Mesendoderm (in vitro differentiated cells): ENCODE measurements at regions not wholly inside any gene's neighbourhood (a gene's known extent, or its start where the extent isn't known, plus 50 kb on each side); places are given as distances from the start of the nearest gene placed in this dataset.

Source experiments
- DNase-seq: peaks from one replicate; pipeline ENCODE4 v3.0.0; 2013
- H2AK5ac ChIP-seq: 2 replicates; pipeline ENCODE4 v1.6.1; 2013; ENCODE audit warnings: low read length, inconsistent platforms
- H2BK120ac ChIP-seq: 2 replicates; pipeline ENCODE4 v1.6.1; 2013; ENCODE audit warnings: low read depth, mild to moderate bottlenecking, low read length, moderate library complexity, mixed read lengths
- H2BK15ac ChIP-seq: replicated peaks from 2 replicates; pipeline ENCODE4 v1.6.1; 2013; ENCODE audit warnings: low read depth, mild to moderate bottlenecking, moderate library complexity
- H2BK5ac ChIP-seq: 2 replicates; pipeline ENCODE4 v1.6.1; 2013; ENCODE audit warnings: low read length, inconsistent platforms
- H3K18ac ChIP-seq: 2 replicates; pipeline ENCODE4 v1.6.1; 2013; ENCODE audit warnings: mild to moderate bottlenecking, low read length, mixed read lengths
- H3K23ac ChIP-seq: one replicate; pipeline ENCODE4 v1.6.1; 2013; ENCODE audit warnings: low read length
- H3K27ac ChIP-seq: 2 replicates; pipeline ENCODE4 v1.5.1; 2013; ENCODE audit warnings: low read depth, mild to moderate bottlenecking, inconsistent platforms, low read length, moderate library complexity
- H3K27me3 ChIP-seq: 2 replicates; pipeline ENCODE4 v1.6.1; 2013; ENCODE audit warnings: low read length, control low read depth, mild to moderate bottlenecking, inconsistent platforms; ENCODE audit not compliant: insufficient read depth, poor library complexity
- H3K36me3 ChIP-seq: 2 replicates; pipeline ENCODE4 v1.6.1; 2013; ENCODE audit warnings: low read length, inconsistent platforms; ENCODE audit not compliant: control insufficient read depth, insufficient read depth
- H3K4ac ChIP-seq: one replicate; pipeline ENCODE4 v1.6.1; 2013; ENCODE audit warnings: low read depth, mild to moderate bottlenecking, low read length, moderate library complexity
- H3K4me1 ChIP-seq: 2 replicates; pipeline ENCODE4 v1.6.1; 2013; ENCODE audit warnings: low read depth, low read length, inconsistent platforms; ENCODE audit not compliant: control insufficient read depth
- H3K4me2 ChIP-seq: 2 replicates; pipeline ENCODE4 v1.6.1; 2013; ENCODE audit warnings: low read length
- H3K4me3 ChIP-seq: 2 replicates; pipeline ENCODE4 v1.5.1; 2013; ENCODE audit warnings: mild to moderate bottlenecking, low read length
- H3K56ac ChIP-seq: one replicate; pipeline ENCODE4 v1.6.1; 2013; ENCODE audit warnings: low read length
- H3K79me1 ChIP-seq: 2 replicates; pipeline ENCODE4 v1.6.1; 2013; ENCODE audit warnings: low read length, inconsistent platforms
- H3K79me2 ChIP-seq: 2 replicates; pipeline ENCODE4 v1.6.1; 2013; ENCODE audit warnings: mild to moderate bottlenecking, low read length; ENCODE audit not compliant: control insufficient read depth, insufficient read depth
- H3K9ac ChIP-seq: 2 replicates; pipeline ENCODE4 v1.6.1; 2013; ENCODE audit warnings: low read length, inconsistent platforms
- H4K5ac ChIP-seq: one replicate; pipeline ENCODE4 v1.6.1; 2013; ENCODE audit warnings: low read length
- H4K8ac ChIP-seq: one replicate; pipeline ENCODE4 v1.6.1; 2013; ENCODE audit warnings: low read depth, mild to moderate bottlenecking, control low read depth, low read length, moderate library complexity
- WGBS: extraction: QIAGEN DNeasy Blood & Tissue Kit; methylation state at CpG from one replicate; pipeline ENCODE4 v1.1.7; 2013; ENCODE audit warnings: low lambda C conversion rate, missing lambda C conversion rate; ENCODE audit not compliant: insufficient coverage; ENCODE audit errors: extremely low coverage; 5-methylcytosine and 5-hydroxymethylcytosine counted together

GRCh38 chr13:99659226-99659625, 158.0 kb downstream of the TM9SF2 start:
- WGBS: no CpG with 5 or more reads among the region's 3 CpGs
- Histone ChIP-seq H3K27me3 (no peaks in the 10 kb centered on the region), H3K56ac (no peak overlapping the region), H2BK5ac (no peak overlapping the region), H3K27ac (no peak overlapping the region), H2AK5ac (no peak overlapping the region), H3K36me3 (no peaks in the 10 kb centered on the region), H3K4me2 (no peak overlapping the region), H4K8ac (no peak overlapping the region), H2BK15ac (no peak overlapping the region), H3K23ac (no peak overlapping the region), H3K9ac (no peak overlapping the region), H3K79me2 (no peaks in the 10 kb centered on the region), H4K5ac (no peak overlapping the region), H3K4ac (no peak overlapping the region), H2BK120ac (no peak overlapping the region), H3K4me3 (no peak overlapping the region), H3K4me1 (peaks cover 9% of the 10 kb centered on the region), H3K79me1 (no peaks in the 10 kb centered on the region), H3K18ac (no peak overlapping the region)
- DNase-seq: peak; percentile 47

- peak; percentile 87 for DNase-seq
- Histone ChIP-seq H3K23ac (no peak overlapping the region), H3K4me2 (peak overlapping the region; percentile 37), H2AK5ac (no peak overlapping the region), H4K8ac (peak overlapping the region; percentile 67), H3K79me2 (no peaks in the 10 kb centered on the region), H3K4me1 (peaks cover 9% of the 10 kb centered on the region), H3K9ac (peak overlapping the region; percentile 76), H2BK5ac (peak overlapping the region; percentile 91), H3K4me3 (no peak overlapping the region), H3K18ac (peak overlapping the region; percentile 77), H3K36me3 (no peaks in the 10 kb centered on the region), H3K4ac (peak overlapping the region; percentile 66), H4K5ac (no peak overlapping the region), H3K56ac (peak overlapping the region; percentile 96), H3K27me3 (no peaks in the 10 kb centered on the region), H2BK120ac (peak overlapping the region; percentile 10), H2BK15ac (no peak overlapping the region), H3K79me1 (no peaks in the 10 kb centered on the region), H3K27ac (peak overlapping the region; percentile 82)
- no CpG with 5 or more reads among the region's 26 CpGs for WGBS
Measured at GRCh38 chr13:99658261-99658991, 157.2 kb downstream of the TM9SF2 start.

GRCh38 chr13:99657848-99658260, 156.6 kb downstream of the TM9SF2 start:
- H3K9ac ChIP-seq: peak overlapping the region; percentile 76
- H3K79me1 ChIP-seq: no peaks in the 10 kb centered on the region
- no peak overlapping the region for H3K4me3 ChIP-seq
- H3K4me2 ChIP-seq: peak overlapping the region; percentile 37
- peak overlapping the region; percentile 82 for H3K27ac ChIP-seq
- H3K56ac ChIP-seq: peak overlapping the region; percentile 96
- H3K27me3 ChIP-seq: no peaks in the 10 kb centered on the region
- H3K4ac ChIP-seq: peak overlapping the region; percentile 66
- no peak overlapping the region for H2BK15ac ChIP-seq
- peak; percentile 74 for DNase-seq
- H4K8ac ChIP-seq: peak overlapping the region; percentile 67
- peak overlapping the region; percentile 10 for H2BK120ac ChIP-seq
- H3K18ac ChIP-seq: peak overlapping the region; percentile 77
- peak overlapping the region; percentile 89 for H3K23ac ChIP-seq
- H3K4me1 ChIP-seq: peaks cover 8% of the 10 kb centered on the region
- peak overlapping the region; percentile 91 for H2BK5ac ChIP-seq
- no CpG with 5 or more reads among the region's 29 CpGs for WGBS
- H4K5ac ChIP-seq: no peak overlapping the region
- H3K36me3 ChIP-seq: no peaks in the 10 kb centered on the region
- H2AK5ac ChIP-seq: no peak overlapping the region
- no peaks in the 10 kb centered on the region for H3K79me2 ChIP-seq

- H3K56ac ChIP-seq: peak overlapping the region; percentile 78
- no peak overlapping the region for H3K4me2 ChIP-seq
- peak overlapping the region; percentile 1 for H3K18ac ChIP-seq
- H3K4me1 ChIP-seq: peaks cover 7% of the 10 kb centered on the region
- H2AK5ac ChIP-seq: peak overlapping the region; percentile 57
- H3K4me3 ChIP-seq: no peak overlapping the region
- H2BK15ac ChIP-seq: no peak overlapping the region
- peak overlapping the region; percentile 15 for H3K9ac ChIP-seq
- H4K8ac ChIP-seq: no peak overlapping the region
- H2BK120ac ChIP-seq: no peak overlapping the region
- no peaks in the 10 kb centered on the region for H3K27me3 ChIP-seq
- no peak overlapping the region for H3K27ac ChIP-seq
- DNase-seq: peak; percentile 42
- peak overlapping the region; percentile 61 for H4K5ac ChIP-seq
- no peaks in the 10 kb centered on the region for H3K36me3 ChIP-seq
- H2BK5ac ChIP-seq: peak overlapping the region; percentile 79
- H3K4ac ChIP-seq: no peak overlapping the region
- H3K79me2 ChIP-seq: no peaks in the 10 kb centered on the region
- no peak overlapping the region for H3K23ac ChIP-seq
- no peaks in the 10 kb centered on the region for H3K79me1 ChIP-seq
- WGBS: no CpG with 5 or more reads among the region's 6 CpGs
Measured at GRCh38 chr13:99656844-99657381, 155.6 kb downstream of the TM9SF2 start.

- Histone ChIP-seq H3K27ac (no peak overlapping the region), H2BK120ac (no peak overlapping the region), H3K4ac (no peak overlapping the region), H3K4me2 (no peak overlapping the region), H3K23ac (no peak overlapping the region), H4K8ac (no peak overlapping the region), H3K36me3 (no peaks in the 10 kb centered on the region), H3K4me3 (no peak overlapping the region), H3K9ac (peak overlapping the region; percentile 27), H2AK5ac (no peak overlapping the region), H4K5ac (no peak overlapping the region), H3K27me3 (no peaks in the 10 kb centered on the region), H2BK5ac (peak overlapping the region; percentile 24), H3K4me1 (peaks cover 7% of the 10 kb centered on the region), H3K79me2 (no peaks in the 10 kb centered on the region), H3K79me1 (no peaks in the 10 kb centered on the region), H3K18ac (no peak overlapping the region), H3K56ac (peak overlapping the region; percentile 64), H2BK15ac (no peak overlapping the region)
- no CpG with 5 or more reads among the region's 8 CpGs for WGBS
- peak; percentile 85 for DNase-seq
Measured at GRCh38 chr13:99656092-99656745, 154.9 kb downstream of the TM9SF2 start.
